CD4-positive, alpha-beta T cell treated with Interleukin-4 for 1 hour (primary cell): ENCODE measurements at regions not wholly inside any gene's neighbourhood (a gene's known extent, or its start where the extent isn't known, plus 50 kb on each side); places are given as distances from the start of the nearest gene placed in this dataset.
"Not testable (repeated sequence)": the region's sequence is repeated elsewhere in the genome, so short reads cannot be mapped to it uniquely, and the experiment has no call there.

Experiments used
- DNase-seq, 2 donors: peaks; one replicate each; pipeline ENCODE4 v3.0.0-alpha.2; 2020 to 2022

DNA sequence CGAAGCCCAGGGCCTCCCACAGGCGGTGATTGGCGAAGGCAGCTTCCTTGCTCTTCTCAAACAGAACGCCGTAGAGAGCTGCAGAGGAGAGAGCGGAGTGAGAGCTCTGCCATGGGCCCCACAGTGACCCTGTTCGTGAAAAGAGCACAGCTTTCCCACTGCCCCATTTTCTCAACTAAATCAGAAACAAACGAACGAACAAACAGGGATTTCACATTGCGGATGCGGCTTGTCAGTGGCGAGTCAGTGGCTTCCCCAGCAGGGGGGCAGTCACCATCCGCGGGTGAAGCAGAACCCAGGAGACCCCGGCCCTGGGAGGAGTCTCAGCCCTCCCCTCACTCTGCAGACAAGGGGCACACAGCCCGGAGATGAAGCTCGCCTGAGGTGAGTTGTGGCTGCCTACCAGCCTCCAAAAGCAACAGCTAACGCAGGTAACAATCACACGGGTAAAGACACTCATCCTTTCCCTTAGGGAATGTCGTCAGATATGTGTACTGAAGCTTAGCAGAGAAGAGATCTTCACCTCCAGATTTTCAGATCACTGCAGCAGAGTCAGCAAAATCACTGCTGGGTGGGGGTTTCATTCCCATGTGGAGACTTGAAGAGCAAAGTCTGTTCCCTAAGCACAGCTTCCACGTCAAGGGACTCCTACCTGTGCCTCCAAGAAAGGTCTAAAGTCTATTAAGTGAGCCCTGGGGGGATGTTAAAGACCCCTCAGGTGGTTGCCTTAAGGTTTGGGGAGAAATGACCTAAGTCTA is 51.2 kb upstream of the GPR31 start:
- no peak for DNase-seq

GRCh38 chr6:167209577-167209975 is 51.8 kb upstream of the GPR31 start:
- DNase-seq: no peak

DNA sequence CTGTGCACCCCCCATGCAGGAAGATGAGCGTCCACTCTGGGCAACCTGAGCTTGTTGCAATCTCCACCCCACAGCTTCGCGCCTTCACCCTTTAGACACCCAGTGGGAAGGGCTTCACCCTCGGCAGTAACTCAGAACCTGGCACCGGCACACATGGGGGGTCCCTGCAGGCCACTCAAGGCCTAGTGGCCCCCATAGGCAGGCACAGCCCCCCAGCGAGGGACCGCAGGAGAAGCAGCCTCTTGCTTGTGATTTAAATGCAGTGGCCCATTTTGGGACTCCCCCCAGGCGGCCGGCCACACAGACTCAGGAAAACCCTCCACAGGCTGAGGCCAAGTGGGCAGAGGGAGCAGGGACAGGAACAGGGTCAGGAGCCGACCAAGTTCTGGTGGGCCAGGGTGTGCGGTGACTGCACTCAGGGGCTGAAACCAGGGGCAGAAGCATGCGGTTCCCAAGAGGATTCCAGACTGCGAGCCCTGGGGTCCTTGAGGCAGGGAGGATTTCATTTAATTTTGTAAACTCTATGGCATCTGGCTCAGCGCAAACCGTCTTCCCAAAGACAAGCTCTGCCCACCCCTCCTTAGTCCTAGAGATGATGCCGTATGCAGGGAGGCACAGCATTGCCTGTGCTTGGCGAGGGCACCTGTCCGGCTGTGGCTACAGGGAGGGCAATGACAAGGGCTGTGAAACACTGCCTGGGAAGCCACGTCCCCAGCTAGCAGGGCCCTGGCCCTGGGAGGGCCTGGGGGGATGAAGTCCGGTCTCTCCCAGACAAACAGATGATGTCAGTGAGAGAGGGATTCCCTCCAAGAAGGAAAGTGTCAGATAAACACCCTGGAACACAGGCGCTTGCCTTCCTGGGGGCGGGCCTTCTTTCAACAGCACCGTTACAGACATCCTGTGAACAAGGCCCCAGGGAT is 52.9 kb upstream of the GPR31 start:
- no peak for DNase-seq

GRCh38 chr6:167211295-167211648 is 53.5 kb upstream of the GPR31 start:
- DNase-seq: no peak

DNA sequence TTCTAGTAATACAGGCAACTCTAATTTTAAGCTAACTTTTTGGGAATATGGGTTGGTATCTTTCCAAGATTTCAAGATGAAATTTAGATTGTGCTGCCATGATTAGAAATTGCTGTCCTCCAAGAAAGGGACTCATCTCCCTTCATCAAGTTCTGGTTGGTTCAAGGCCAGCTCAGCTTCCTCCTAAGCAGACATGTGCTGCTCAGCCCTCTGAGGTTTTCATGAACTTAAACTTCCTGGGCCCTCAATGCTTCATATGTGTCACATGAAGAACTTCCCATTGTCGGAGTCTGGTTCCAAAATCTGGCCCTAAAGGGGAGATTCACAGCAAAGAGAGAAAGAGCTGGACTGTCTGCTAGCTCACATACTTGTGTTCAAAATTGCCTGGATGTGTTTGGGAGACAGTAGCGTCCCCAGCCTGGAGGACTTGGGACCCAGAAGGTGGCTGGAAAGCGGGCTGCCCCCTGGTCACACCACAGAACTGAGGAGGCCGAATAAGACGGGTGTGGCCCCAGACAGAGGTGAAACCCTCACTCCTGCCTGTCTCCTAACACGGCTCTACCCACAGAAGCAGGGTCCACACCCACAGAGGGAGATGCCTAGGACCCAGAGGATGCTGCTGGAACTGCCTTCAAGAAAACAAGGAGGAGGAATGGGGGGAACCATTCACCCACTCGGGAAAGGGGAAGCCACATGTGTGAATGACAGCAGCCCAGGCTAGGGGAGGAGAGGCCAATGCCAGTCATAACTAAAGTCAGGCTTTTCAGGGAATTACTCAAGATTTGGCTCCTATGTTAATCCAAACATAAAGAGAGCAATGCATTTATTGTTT is 54.3 kb upstream of the GPR31 start:
- no peak for DNase-seq

DNA sequence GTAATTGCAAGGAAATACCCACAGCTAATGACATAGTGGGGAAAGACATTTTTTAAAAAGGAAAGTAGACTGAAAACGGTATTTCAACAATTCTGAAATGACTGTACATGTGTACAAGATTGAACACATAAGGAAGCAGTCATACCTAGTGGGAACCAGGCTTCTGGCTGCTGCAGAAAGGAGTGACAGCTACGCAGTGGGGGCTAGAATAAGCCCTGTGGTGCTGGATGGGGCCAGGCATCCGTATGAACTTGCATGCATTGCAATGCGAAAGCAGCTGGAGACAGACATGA is 54.9 kb upstream of the GPR31 start:
- DNase-seq: no peak

- no peak for DNase-seq
Measured at GRCh38 chr6:167214206-167214605, 56.4 kb upstream of the GPR31 start.

GRCh38 chr6:167215429-167216250 is 57.9 kb upstream of the GPR31 start:
- not testable (repeated sequence) for DNase-seq

DNA sequence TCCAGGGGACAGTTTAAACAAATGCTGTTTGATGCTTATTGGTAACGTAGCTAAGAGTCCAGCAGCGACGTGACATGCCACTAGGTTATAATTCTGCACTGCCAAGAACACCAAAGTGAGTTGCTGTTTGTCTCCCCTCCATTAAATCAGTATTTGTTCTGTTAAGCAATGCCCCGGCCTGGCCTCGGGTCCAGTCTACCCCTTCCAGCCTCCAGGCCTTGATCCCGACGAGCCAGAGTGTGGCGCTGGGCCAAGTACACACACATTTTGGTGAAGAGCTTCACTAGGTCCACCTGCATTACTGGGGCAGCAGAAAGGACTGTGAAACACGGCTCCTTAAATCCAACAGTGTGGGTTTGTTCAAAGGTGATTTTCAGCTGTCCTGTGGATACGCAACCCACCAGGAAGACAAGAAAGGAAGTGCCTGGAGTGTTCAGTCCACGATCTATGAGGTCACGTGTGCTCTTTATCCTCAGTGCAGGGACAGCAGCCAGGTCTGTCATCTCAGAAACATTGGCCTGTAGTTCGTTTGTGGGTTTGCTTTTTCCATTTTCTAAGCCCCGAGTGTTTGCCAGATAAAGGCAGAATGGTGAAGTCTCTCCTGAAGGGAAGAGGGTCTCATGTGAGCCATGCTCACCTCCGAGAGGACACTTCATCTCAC is 58.7 kb upstream of the GPR31 start:
- not testable (repeated sequence) for DNase-seq

DNA sequence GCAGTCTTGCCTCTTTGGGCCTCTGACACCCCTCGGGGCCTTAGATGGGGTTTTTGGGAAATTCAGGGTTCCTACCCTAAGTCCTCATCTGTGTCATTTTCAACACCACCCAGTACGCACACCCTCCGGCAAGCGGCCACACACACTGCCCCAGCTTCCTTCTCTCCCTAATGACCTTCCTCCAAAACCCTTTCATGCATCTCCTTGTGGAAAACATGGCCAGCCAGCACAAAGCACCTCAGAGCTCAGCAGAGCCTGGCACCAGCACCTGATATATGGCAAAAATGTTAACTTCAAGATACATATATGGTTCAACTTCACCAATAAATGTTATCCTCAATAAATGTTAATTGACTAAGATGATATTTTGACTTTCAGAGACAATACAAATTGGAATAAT is 59.3 kb upstream of the GPR31 start:
- DNase-seq: not testable (repeated sequence)

GRCh38 chr6:167217951-167218759 is 60.4 kb upstream of the GPR31 start:
- DNase-seq: peak; percentile 37 to 38

DNA sequence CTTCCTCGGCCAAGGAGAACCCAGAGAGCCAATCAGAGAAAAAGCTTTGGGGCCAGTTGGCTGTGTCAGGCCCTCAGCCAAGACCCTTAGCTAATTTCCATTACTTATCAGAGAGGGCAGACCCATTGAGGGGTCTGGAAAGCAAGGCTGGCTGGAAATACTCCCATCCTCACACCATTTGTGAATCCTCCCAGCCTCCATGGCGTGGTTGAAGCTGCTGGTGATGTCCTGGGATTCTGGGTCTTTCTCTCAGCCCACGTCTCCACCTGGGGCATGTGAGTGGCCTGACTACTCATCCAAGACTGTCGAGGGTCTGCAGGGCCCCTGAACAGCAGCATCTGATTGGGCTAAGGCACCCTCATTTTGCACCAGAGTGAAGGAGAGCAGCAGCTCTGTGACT is 61.3 kb upstream of the GPR31 start:
- DNase-seq: not testable (repeated sequence)

DNA sequence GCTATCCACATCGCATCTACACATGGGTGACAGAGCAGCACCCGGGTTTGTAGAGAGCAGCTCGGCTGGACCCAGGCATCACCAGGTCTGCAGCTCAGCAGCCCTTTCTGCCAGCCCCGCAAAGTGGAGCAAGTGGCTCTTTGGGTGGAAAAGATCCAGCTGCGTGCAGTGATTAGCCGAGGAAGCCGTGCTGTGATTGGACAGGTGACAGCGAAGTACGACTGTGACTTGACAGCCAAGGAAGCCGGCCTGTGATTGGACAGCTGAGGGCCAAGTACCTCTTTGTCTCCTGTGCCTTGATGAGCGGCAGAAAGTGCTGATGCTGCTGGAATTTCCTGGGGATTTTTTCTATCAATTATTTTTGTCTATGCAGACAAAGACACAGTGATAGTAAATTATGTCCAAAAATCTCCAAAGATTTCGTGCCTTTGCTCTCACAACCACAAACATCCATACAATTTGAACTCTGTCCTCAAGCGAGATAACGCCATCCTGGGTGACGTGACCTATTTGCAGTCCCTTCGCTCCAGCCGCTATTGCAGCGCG is 62.3 kb upstream of the GPR31 start:
- DNase-seq: no peak

- DNase-seq: no peak
Measured at GRCh38 chr6:167221400-167222201, 63.8 kb upstream of the GPR31 start.

DNA sequence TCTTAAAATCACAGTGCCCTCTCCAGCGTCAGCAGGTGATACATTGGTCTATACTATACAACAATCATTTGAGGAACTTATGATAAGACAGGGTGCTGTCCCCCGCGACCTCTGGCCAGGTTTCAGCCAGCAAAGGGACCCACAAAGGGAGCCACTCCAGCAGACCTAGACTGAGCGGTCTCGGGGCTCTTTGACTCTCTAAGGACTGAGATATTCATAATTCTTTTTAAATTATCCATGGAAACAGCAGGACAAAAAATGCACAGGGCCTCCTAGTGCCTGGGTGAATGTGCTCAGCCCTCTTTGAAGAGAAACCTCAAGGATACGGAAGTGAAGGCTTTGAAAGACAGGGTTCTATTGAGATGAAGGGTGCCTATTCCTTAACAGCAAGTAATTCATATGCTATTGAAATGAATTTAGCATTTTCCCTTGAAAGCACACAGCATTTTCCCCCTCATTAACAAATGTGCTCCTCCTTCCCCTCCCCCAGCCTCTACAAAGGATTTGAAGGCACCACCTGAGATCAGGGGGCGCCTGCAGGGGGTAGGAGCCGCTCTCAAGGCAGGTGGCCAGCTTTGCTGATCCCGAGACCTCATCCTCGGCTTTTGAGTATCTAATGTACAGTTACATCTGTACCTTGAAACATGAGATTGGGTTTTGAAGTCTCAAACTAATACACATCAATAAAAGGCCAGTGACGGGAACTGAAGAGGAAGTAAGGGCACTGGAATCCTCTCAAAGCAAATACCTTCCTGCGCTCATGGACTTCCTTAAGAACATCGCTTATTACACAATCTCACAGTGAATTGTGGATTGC is 65.3 kb upstream of the UNC93A start:
- not testable (repeated sequence) for DNase-seq

- DNase-seq: no peak
Measured at GRCh38 chr6:167226383-167226685, 64.8 kb upstream of the UNC93A start.

DNA sequence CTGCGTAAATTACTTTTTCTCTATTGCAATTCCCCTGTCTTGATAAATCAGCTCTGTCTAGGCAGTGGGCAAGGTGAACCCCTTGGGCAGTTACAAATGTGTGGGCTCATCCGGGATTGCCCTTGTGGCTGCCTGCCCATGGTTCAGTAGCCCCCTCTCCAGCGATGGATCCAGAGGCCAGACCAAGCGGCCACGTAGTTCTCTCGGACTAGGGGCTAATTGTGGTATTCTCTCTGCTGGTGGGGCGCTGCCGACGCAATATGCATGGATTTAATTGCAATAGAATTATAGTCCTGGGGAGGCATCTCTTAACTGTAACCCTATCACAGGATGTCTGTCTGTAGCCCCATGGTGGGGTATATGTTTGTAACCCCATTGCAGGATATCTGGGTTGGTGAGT is 64.3 kb upstream of the UNC93A start:
- DNase-seq: no peak

GRCh38 chr6:167227984-167228383 is 63.1 kb upstream of the UNC93A start:
- no peak for DNase-seq

- DNase-seq: no peak
Measured at GRCh38 chr6:167229586-167229985, 61.5 kb upstream of the UNC93A start.
